ENCODE measurements at regions not wholly inside any gene's neighbourhood (a gene's known extent, or its start where the extent isn't known, plus 50 kb on each side); places are given as distances from the start of the nearest gene placed in this dataset.
"Not testable (repeated sequence)": the region's sequence is repeated elsewhere in the genome, so short reads cannot be mapped to it uniquely, and the experiment has no call there.

DNA sequence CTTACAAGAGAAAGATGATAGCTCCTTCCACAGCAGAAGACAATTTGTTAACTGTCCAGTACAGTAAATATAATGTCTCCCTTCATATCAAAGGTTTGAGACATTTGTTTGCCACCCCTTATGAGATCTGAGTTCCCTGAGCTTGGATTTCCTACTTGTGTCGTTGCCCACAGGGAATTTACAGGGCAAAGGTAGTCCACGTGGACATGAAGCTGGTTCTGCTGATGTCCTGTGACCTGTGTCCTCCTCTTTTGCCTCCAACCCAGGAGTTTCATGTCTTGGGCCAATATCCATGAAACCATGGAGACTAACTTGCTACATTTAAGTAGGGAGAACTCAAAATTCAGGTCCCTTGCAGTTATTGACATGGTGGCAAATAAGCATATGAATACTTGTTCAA lies 172.2 kb upstream of the KCTD7 start:
- TF ChIP-seq, protein P1, sequence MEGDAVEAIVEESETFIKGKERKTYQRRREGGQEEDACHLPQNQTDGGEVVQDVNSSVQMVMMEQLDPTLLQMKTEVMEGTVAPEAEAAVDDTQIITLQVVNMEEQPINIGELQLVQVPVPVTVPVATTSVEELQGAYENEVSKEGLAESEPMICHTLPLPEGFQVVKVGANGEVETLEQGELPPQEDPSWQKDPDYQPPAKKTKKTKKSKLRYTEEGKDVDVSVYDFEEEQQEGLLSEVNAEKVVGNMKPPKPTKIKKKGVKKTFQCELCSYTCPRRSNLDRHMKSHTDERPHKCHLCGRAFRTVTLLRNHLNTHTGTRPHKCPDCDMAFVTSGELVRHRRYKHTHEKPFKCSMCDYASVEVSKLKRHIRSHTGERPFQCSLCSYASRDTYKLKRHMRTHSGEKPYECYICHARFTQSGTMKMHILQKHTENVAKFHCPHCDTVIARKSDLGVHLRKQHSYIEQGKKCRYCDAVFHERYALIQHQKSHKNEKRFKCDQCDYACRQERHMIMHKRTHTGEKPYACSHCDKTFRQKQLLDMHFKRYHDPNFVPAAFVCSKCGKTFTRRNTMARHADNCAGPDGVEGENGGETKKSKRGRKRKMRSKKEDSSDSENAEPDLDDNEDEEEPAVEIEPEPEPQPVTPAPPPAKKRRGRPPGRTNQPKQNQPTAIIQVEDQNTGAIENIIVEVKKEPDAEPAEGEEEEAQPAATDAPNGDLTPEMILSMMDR (conservative IDR thresholded peaks at IDR 0.05), result not testable (repeated sequence)
- not testable (repeated sequence) for TF ChIP-seq ZFX (IDR thresholded peaks at IDR 0.05)

Data from C4-2B (cell line).